GM23248 (cell line): ENCODE measurements at regions not wholly inside any gene's neighbourhood (a gene's known extent, or its start where the extent isn't known, plus 50 kb on each side); places are given as distances from the start of the nearest gene placed in this dataset.
A peak's percentile ranks its signal among the peaks of the same experiment; 100 is the strongest.

Source experiments
- DNase-seq: peaks from one replicate; pipeline ENCODE4 v3.0.0-alpha.2; 2015
- H2AFZ ChIP-seq: fragments of 200-600 bp; sonication (generic); 2 replicates; pipeline ENCODE4 v1.6.1; 2016; ENCODE audit warnings: antibody characterized with exemption
- H3F3A ChIP-seq: fragments of 200-600 bp; sonication (generic); 2 replicates; pipeline ENCODE4 v1.6.1; 2016; ENCODE audit warnings: mild to moderate bottlenecking, antibody characterized with exemption, mixed run types; ENCODE audit not compliant: insufficient read depth
- H3K27ac ChIP-seq: fragments of 200-600 bp; sonication (generic); 2 replicates; pipeline ENCODE4 v1.5.1; 2016; ENCODE audit warnings: mild to moderate bottlenecking
- H3K27me3 ChIP-seq: fragments of 200-600 bp; sonication (generic); replicated peaks from 2 replicates; pipeline ENCODE4 v1.6.1; 2016; ENCODE audit warnings: mild to moderate bottlenecking; ENCODE audit not compliant: insufficient read depth
- H3K36me3 ChIP-seq: fragments of 200-600 bp; sonication (generic); 2 replicates; pipeline ENCODE4 v1.6.1; 2016; ENCODE audit warnings: low read depth, mild to moderate bottlenecking
- H3K4me1 ChIP-seq: fragments of 200-600 bp; sonication (generic); 2 replicates; pipeline ENCODE4 v1.6.1; 2016; ENCODE audit warnings: mild to moderate bottlenecking; ENCODE audit not compliant: insufficient read depth
- H3K4me2 ChIP-seq: fragments of 200-600 bp; sonication (generic); one replicate; pipeline ENCODE4 v1.6.1; 2016; ENCODE audit warnings: mild to moderate bottlenecking; ENCODE audit not compliant: unreplicated experiment
- H3K4me3 ChIP-seq: fragments of 200-600 bp; sonication (generic); 2 replicates; pipeline ENCODE4 v1.5.1; 2016; ENCODE audit warnings: mild to moderate bottlenecking
- H3K79me2 ChIP-seq: fragments of 200-600 bp; sonication (generic); 2 replicates; pipeline ENCODE4 v1.6.1; 2016; ENCODE audit warnings: mild to moderate bottlenecking; ENCODE audit not compliant: insufficient read depth
- H3K9ac ChIP-seq: fragments of 200-600 bp; sonication (generic); 2 replicates; pipeline ENCODE4 v1.6.1; 2016; ENCODE audit warnings: mild to moderate bottlenecking
- H3K9me2 ChIP-seq: fragments of 200-600 bp; sonication (generic); 2 replicates; pipeline ENCODE4 v1.6.1; 2016; ENCODE audit warnings: mixed run types, mild to moderate bottlenecking, moderate library complexity; ENCODE audit not compliant: insufficient read depth
- H3K9me3 ChIP-seq: fragments of 200-600 bp; sonication (generic); one replicate; pipeline ENCODE4 v1.6.1; 2017; ENCODE audit warnings: low read depth
- H4K20me1 ChIP-seq: fragments of 200-600 bp; sonication (generic); 2 replicates; pipeline ENCODE4 v1.6.0; 2016; ENCODE audit not compliant: insufficient read depth
- EZH2 ChIP-seq: fragments of 200-600 bp; sonication (generic); IDR thresholded peaks from 2 replicates; pipeline ENCODE4 v1.6.1; 2018; ENCODE audit warnings: antibody characterized with exemption, mild to moderate bottlenecking; ENCODE audit not compliant: insufficient read depth, poor library complexity, severe bottlenecking
- EZH2phosphoT487 ChIP-seq: fragments of 200-600 bp; sonication (generic); IDR thresholded peaks from 2 replicates; pipeline ENCODE4 v1.6.1; 2018; ENCODE audit warnings: antibody characterized with exemption, moderate library complexity, mild to moderate bottlenecking, low read depth; ENCODE audit not compliant: insufficient read depth
- WGBS, 2 experiments: methylation state at CpG; one replicate each; pipeline ENCODE4 v1.1.6; 2015 to 2017; ENCODE audit warnings: low lambda C conversion rate in 2 of 2, low coverage in 1 of 2; ENCODE audit errors: missing lambda C conversion rate in 2 of 2; 5-methylcytosine and 5-hydroxymethylcytosine counted together
- in situ Hi-C: fragments of 300-500 bp; cut with MboI; formaldehyde crosslinking; loops from 2 replicates; pipeline ENCODE4 v1.15.0; 2020

DNA sequence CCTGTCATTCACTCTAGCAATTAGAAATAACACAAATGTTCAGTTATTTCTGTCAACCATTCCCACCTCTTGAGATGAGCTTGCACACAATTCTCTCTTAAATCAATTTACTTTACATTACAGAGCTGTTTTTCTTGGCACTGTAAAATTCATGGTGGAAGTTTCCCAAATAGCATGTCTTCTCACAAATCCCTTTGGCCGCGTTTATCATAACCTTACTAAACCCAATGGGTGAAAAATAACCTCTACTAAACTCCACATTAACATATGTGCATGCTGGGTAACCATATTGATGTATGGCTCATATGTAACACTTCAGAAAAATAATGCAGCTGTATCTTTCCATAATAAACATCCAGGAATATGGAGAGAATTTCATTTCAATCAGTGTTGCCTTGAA is 75.5 kb upstream of the SULT1C3 start:
- WGBS, 2 experiments: 52 to 53% methylated on average over 2 of the region's 2 CpGs
- H2AFZ ChIP-seq: no peak overlapping the region
- in situ Hi-C loops: no loop called here

DNA sequence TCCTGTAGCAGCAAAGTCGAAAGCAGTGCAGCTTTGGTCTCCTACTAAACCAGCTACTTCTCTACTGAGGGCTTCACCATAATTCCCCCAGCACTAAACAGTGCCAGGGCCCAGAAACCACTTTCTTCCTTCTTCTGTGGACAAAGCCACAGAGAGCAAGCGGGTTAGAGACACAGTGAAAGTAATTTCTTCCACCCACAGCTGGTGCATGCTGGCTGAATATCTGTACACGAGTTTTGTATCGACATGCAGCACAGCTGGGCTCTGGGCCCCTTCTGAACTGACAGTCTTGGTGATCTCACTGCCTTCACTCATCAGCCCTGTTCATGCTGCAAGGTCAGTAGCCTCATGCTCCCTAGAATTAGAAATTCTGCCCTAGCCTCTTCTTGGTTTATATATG is 74.0 kb upstream of the SULT1C3 start:
- Histone ChIP-seq H3K4me2 (no peak overlapping the region), H3K27me3 (peaks cover 3% of the 10 kb centered on the region), H3F3A (no peaks in the 10 kb centered on the region), H3K4me1 (no peaks in the 10 kb centered on the region), H3K27ac (no peak overlapping the region), H2AFZ (no peak overlapping the region), H3K9me2 (no peaks in the 10 kb centered on the region), H4K20me1 (no peaks in the 10 kb centered on the region), H3K4me3 (no peak overlapping the region), H3K9me3 (no peaks in the 10 kb centered on the region), H3K36me3 (no peaks in the 10 kb centered on the region), H3K79me2 (no peaks in the 10 kb centered on the region), H3K9ac (no peak overlapping the region)
- 2 to 4% methylated on average over 4 of the region's 4 CpGs for WGBS, 2 experiments
- no peak for TF ChIP-seq EZH2phosphoT487
- in situ Hi-C loops: no loop called here
- no peak for DNase-seq

More for the DNA sequence above, 75.5 kb upstream of the SULT1C3 start:
- Histone ChIP-seq H3K9me3 (no peaks in the 10 kb centered on the region), H3F3A (no peaks in the 10 kb centered on the region), H3K4me3 (no peak overlapping the region), H3K79me2 (no peaks in the 10 kb centered on the region), H3K4me2 (no peak overlapping the region), H3K27ac (no peak overlapping the region), H3K9ac (no peak overlapping the region), H3K9me2 (no peaks in the 10 kb centered on the region), H3K4me1 (no peaks in the 10 kb centered on the region), H3K27me3 (peaks cover 3% of the 10 kb centered on the region), H4K20me1 (no peaks in the 10 kb centered on the region), H3K36me3 (no peaks in the 10 kb centered on the region)
- no peak for DNase-seq
- TF ChIP-seq EZH2phosphoT487 (no peak), EZH2 (no peak)

DNA sequence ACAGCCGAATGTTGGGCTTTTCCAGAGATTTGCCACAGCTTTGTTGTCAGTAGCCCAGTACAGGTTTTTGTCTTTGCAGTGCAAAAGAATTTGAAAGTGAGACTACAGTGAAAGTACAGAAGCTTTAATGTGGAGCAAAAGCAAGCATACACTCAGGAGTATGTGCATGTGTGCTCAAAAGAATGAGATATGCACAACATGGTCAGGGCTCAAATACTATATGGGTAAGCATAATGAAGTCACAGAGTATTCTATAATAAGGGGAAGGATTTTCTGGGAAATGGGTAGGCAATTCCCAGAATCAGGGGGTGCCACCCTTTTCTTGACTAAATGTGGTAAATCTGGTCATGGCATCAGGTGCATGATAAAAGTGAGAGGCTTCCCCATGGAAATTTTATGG is 72.1 kb upstream of the SULT1C3 start:
- Histone ChIP-seq H3K27me3 (peaks cover 9% of the 10 kb centered on the region), H3K27ac (no peak overlapping the region)
- TF ChIP-seq EZH2 (no peak), EZH2phosphoT487 (no peak)

DNA sequence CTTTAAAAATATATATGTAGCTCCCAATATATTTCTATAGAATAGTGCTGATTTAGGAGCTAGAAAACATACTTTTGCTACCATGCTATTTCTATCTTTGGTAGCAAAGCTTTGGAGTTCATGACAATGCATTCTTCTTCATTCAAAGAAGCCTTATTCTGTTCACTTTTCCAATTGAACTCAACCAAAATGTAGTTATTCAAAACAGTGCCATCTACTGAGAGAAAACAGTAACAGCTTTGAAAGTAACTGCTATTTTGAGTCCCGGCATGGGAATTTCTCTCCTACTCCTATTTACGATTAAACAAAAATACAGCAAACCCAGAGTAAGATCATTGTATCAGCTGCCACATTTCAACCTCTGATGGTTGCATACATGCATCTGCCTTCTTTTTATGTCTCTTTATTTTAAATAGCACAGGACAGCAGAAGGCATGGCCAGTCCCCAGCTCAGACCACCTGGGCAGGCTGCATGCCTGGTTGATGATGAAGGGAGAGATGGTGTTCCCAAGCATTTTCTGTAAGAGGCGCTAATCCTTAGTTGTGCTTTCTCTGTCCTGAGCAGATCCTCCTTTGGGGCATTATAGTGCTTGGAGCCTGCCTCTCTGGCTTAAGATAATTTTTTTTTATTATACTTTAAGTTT is 69.7 kb upstream of the SULT1C3 start:
- Histone ChIP-seq H3K27me3 (peaks cover 9% of the 10 kb centered on the region), H3K36me3 (no peaks in the 10 kb centered on the region), H3K4me2 (no peak overlapping the region), H3K4me1 (no peaks in the 10 kb centered on the region), H3K9me3 (no peaks in the 10 kb centered on the region), H3K4me3 (no peak overlapping the region), H3K79me2 (no peaks in the 10 kb centered on the region), H2AFZ (no peak overlapping the region), H3K9me2 (no peaks in the 10 kb centered on the region), H4K20me1 (no peaks in the 10 kb centered on the region), H3K9ac (no peak overlapping the region), H3K27ac (no peak overlapping the region), H3F3A (no peaks in the 10 kb centered on the region)
- in situ Hi-C loops: no loop called here
- no peak for TF ChIP-seq EZH2
- no peak for TF ChIP-seq EZH2phosphoT487
- WGBS, 2 experiments: 21 to 25% methylated on average over 3 of the region's 3 CpGs
- DNase-seq: peak; percentile 52

More for the DNA sequence above, 72.1 kb upstream of the SULT1C3 start:
- in situ Hi-C loops: no loop called here
- H2AFZ ChIP-seq: no peak overlapping the region
- DNase-seq: no peak
- no peak overlapping the region for H3K9ac ChIP-seq
- 6 to 14% methylated on average over 1 of the region's 1 CpG for WGBS, 2 experiments
- H3K79me2 ChIP-seq: no peaks in the 10 kb centered on the region
- no peaks in the 10 kb centered on the region for H3K36me3 ChIP-seq
- no peak overlapping the region for H3K4me3 ChIP-seq
- H3K9me2 ChIP-seq: no peaks in the 10 kb centered on the region
- no peak overlapping the region for H3K4me2 ChIP-seq
- H4K20me1 ChIP-seq: no peaks in the 10 kb centered on the region
- H3F3A ChIP-seq: no peaks in the 10 kb centered on the region
- no peaks in the 10 kb centered on the region for H3K9me3 ChIP-seq
- no peaks in the 10 kb centered on the region for H3K4me1 ChIP-seq

DNA sequence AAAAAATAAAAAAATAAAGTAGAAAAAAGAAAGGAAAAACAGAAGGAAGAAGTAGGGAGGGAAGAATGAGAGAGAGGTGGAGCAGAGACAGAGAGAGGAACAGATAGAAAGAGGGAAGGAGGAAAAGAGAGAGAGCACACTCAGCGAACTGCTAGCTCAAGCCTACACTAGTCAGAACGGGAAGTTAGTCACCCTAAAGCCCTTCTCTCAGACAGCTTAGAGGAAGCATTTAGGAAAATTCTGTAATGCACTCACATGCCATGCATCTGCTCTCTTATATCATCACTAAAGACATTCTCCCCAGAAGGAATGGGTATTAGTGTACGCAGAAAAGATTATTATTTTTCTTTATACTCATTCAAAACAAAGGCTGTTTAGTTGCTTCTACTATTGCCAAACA is 68.1 kb upstream of the SULT1C3 start:
- Histone ChIP-seq H3K27me3 (peaks cover 9% of the 10 kb centered on the region), H2AFZ (no peak overlapping the region), H3F3A (no peaks in the 10 kb centered on the region), H4K20me1 (no peaks in the 10 kb centered on the region), H3K79me2 (no peaks in the 10 kb centered on the region), H3K9me2 (no peaks in the 10 kb centered on the region), H3K4me1 (no peaks in the 10 kb centered on the region), H3K27ac (no peak overlapping the region), H3K9ac (no peak overlapping the region), H3K36me3 (no peaks in the 10 kb centered on the region), H3K4me3 (no peak overlapping the region), H3K9me3 (no peaks in the 10 kb centered on the region), H3K4me2 (no peak overlapping the region)
- in situ Hi-C loops: no loop called here
- DNase-seq: peak; percentile 7
- 25 to 26% methylated on average over 3 of the region's 3 CpGs for WGBS, 2 experiments
- TF ChIP-seq EZH2 (no peak), EZH2phosphoT487 (no peak)
